Activated T-cell treated with anti-CD3 and anti-CD28 coated beads for 4 hours (primary cell): ENCODE measurements at regions not wholly inside any gene's neighbourhood (a gene's known extent, or its start where the extent isn't known, plus 50 kb on each side); places are given as distances from the start of the nearest gene placed in this dataset.

ENCODE experiments used
- DNase-seq: peaks from one replicate; pipeline ENCODE4 v3.0.0-alpha.2; 2020

GRCh38 chr1:30038134-30039025 lies 685.0 kb downstream of the MATN1 start:
- DNase-seq, result no peak

- DNase-seq, result no peak
These were observed 685.9 kb downstream of the MATN1 start for GRCh38 chr1:30037251-30038118.

GRCh38 chr1:30036666-30037065 lies 686.7 kb downstream of the MATN1 start:
- DNase-seq, result no peak

DNA sequence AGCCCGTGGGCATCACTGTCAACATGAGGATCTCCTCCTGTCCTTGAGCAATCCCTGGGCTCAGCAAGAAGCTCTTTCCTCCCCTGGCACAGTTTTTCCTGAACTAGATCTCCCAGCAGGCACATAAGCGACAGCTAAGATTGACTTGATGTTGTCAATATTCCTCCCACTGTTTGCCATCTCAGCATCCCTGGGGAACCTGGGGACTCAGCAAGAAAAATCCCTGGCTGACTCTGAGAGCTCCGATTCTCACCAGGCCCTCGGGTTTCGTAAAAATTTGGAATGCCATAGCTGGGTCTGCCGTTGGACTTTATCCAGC lies 687.2 kb downstream of the MATN1 start:
- DNase-seq, result no peak

- no peak for DNase-seq
These were observed 687.7 kb downstream of the MATN1 start for GRCh38 chr1:30035522-30036228.

DNA sequence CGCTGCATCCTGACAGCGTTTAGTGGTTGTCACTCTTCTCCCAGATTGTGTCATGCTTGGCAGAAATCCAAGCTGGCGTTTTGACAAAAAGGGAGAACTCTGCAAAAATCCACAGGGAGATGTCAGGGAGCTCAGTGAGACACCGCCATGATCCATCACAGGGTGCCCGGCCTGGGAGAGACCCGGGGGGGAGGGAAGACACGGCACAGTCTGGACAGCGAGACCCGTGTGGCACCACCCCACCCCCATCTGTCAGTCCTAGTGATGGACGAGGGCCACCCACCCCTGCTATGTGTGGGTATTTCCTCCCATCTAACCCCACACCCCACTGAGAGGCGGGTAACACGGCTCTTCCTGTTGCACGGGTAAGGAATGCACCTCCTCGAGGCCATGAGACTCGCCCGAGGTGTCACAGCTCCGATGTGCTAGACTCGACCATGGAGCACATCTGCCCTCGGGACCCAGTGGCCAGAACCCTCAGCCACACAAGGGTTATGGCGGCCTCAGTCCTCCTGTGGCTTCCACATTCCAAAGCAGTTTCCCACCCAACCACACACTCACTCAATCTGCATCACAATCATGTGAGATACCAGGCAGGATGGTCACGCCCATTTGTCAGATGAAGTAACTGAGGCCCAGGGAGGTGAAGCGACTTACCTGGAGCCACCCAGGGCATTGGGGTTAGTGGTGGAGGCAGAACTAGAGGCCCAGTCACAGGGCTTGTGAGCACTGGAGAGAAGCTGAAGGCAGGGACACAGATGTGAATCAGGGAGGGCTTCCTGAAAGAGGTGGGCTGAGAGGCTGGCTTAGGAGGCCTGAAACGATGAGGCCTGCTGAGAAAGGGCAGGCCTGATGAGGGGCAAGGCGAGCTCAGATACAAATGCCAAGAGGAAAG lies 688.5 kb downstream of the MATN1 start:
- no peak for DNase-seq

DNA sequence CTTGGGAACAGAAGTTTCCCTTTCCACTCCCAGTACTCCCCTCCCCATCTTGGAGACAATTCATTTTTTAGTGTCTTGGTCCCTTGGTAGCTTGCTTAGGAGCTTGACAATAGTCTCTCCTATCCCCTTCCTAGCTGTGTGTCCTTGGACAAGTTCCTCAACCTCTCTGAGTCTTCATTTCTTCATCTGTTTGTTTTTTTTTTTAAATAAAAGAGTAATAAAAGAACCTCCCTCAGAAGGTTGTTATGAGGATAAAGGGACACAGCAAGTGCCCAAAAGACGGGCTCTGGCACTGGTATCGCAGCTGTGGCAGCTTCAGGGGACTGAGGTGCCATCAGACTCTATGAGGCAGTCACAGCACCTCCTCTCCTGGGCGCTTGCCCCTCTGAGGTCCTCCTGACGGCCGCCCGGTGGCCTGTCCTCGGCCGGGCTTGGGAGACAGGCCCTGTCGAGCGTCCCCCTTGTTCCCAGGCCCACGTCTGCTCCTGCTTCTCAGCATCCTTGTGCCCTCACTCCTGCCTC lies 689.2 kb downstream of the MATN1 start:
- DNase-seq, result no peak

DNA sequence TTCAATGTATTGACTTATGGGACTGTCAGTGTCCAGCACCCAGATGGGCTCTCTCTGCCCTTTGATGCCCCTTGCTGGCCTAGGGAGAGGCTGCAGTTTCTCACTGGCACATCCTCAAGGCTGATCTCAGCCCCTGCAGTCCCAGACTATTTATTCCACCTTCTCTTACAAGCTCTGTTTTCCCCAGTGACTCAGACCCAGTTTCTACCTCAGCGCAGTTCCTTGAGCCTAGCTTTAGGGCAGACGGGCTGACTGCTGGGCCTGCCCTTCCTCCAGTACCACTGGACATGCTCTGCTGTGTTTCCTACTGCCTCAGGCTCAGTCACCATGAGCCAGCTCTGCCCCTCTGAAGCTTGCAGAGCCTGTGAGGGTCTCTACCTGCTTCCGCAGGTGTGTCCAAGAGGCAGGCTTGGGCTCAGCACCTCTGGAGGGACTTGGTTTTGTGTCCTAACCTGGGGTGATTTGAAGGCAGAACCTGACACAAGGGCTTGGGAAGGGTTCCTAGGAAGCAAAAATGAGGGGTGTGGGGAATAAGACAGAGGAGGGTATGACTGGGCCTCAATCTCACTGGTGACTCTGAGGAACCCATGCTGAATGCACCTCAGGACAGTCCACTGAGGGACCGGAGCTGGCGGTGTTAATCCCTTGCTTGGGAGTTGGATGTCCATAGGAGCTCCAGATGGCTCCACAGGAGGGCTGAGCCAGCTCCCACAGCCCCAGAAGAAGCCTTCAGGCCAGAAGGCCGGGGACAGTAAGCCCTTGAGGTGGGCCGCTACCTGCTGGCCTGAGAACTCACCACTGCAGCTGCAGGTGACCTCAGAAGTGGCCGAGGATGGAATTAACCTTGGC lies 689.9 kb downstream of the MATN1 start:
- no peak for DNase-seq

DNA sequence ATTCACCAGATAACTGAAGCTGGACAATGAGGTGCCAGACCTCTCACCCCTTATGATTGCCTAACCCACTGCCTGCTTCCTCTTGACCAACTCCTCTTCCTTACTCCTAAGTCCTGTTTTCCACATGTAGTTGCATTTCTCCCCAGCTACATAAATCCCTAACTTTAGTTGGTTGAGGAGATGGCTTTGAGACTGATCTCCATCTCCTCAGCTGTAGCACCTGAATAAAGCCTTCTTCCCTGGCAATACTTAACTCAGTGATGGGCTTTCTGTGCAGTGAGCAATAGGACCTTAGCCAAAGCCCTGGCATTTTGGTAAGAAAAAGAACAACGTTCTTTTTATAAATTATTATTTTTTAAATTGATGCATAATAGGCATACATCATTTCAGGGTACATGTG lies 691.1 kb downstream of the MATN1 start:
- no peak for DNase-seq

GRCh38 chr1:30029677-30030076 lies 693.7 kb downstream of the MATN1 start:
- no peak for DNase-seq

- no peak for DNase-seq
These were observed 694.4 kb downstream of the MATN1 start for GRCh38 chr1:30028939-30029338.

GRCh38 chr1:30028283-30028682 lies 695.1 kb downstream of the MATN1 start:
- no peak for DNase-seq

DNA sequence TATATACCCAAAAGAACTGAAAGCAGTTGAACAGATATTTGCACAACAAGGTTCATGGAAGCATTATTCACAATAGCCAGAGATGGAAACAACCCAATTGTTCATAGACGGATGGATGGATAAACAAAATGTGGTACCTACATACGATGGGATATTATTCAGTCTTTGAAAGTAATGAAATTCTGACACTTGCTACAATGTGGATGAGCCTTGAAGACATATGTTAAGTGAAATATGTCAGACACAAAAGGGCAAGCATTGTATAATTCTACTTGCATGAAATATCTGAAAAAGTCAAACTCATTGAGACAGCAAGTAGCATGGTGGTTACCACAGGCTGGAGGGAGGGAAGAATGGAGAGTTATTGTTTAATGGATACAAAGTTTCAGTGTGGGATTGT lies 696.1 kb downstream of the MATN1 start:
- DNase-seq, result no peak

- DNase-seq, result no peak
These were observed 698.8 kb downstream of the MATN1 start for GRCh38 chr1:30024411-30025195.

DNA sequence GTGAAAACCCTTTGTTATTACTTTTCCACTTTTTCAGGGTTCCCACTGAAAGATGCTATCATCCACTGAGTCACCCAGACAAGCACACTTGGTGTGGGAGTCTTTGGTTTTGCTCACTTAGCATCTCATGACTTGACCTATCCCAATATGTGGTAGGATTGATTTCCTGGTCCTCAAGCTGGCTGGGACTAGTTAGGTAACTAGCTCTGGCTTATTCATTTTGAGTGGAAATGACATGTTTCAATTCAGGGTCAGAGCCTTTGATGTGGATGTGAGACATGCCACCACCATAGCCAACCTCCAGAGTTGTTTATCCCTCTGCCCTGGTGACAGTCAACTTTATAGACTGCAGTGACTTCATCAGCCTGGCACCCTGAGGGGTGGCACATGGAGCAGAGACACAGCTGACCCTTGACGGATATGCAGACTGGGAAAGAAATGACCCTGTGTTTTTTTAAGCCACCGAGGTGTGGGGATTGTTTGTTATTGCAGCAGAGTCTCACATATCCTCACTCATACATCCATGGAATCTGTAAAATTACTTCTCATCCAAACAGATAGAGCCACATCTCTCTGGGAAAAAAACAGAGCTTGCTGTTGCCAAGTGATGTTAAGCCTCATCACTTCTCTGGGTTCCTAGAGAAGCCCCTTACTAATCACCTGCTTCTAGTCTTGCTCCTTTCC lies 699.9 kb downstream of the MATN1 start:
- DNase-seq, result no peak

GRCh38 chr1:30014031-30014430 lies 709.4 kb downstream of the MATN1 start:
- DNase-seq, result no peak

GRCh38 chr1:30012455-30013440 lies 710.6 kb downstream of the MATN1 start:
- no peak for DNase-seq

GRCh38 chr1:30011970-30012369 lies 711.4 kb downstream of the MATN1 start:
- DNase-seq, result no peak
